K562 (cell line): ENCODE measurements at regions not wholly inside any gene's neighbourhood (a gene's known extent, or its start where the extent isn't known, plus 50 kb on each side); places are given as distances from the start of the nearest gene placed in this dataset.
"Not testable (repeated sequence)": the region's sequence is repeated elsewhere in the genome, so short reads cannot be mapped to it uniquely, and the experiment has no call there.

Source experiments
- ATAC-seq: fragments of 200-7000 bp; cut with Tn5 transposase; 3 replicates; pipeline ENCODE4 v1.9.1; 2020; ENCODE audit warnings: moderate library complexity
- BruUV-seq: library from RNA; stranded (reverse); fragments of 400-500 nt; replicated peaks from 2 replicates; lab custom pipeline; 2021; lab: Mats Ljungman, UMichigan
- CTCF ChIA-PET: fragments of 300-600 bp; formaldehyde crosslinking; extraction: SDS; loops from one replicate; lab custom pipeline; 2021; ENCODE audit warnings: low intra/inter-chr PET ratio; lab: Yijun Ruan, JAX
- POLR2A ChIA-PET: fragments of 300-600, 350-650 bp; sonication (Branson Sonifier 250); formaldehyde crosslinking; extraction: SDS; loops from one replicate; lab custom pipeline; 2021; ENCODE audit warnings: antibody characterized with exemption, inconsistent platforms; lab: Yijun Ruan, JAX
- DNase-seq, 4 experiments: peaks; one replicate each; pipeline versions ENCODE4 v3.0.0 to v3.0.0-alpha.2; 2011 to 2018; ENCODE audit warnings: low spot score in 3 of 4, mixed read lengths in 3 of 4; ENCODE audit errors: extremely low read depth in 1 of 4
- FAIRE-seq: peaks from 2 replicates; lab custom pipeline; 2011; peaks lifted over from hg19 to GRCh38; lab: Jason Lieb, UNC
- H2AFZ ChIP-seq: 2 replicates; pipeline ENCODE4 v1.6.0; 2011; ENCODE audit warnings: low read depth, low read length, control low read depth, inconsistent platforms
- H3K27ac ChIP-seq: fragments of 200-600 bp; 3 replicates; pipeline ENCODE4 v1.8.0; 2011; ENCODE audit warnings: low read depth, mild to moderate bottlenecking, control low read depth, inconsistent platforms, low read length, moderate library complexity, mixed read lengths; ENCODE audit errors: extremely low read depth
- H3K27me3 ChIP-seq, 2 experiments: fragments of 300-600 bp in 1 of 2; 2 replicates in 1 of 2; 3 replicates in 1 of 2; pipeline versions ENCODE4 v1.6.0 to v1.8.0; 2011; ENCODE audit warnings: inconsistent platforms in 2 of 2, low read length in 2 of 2, mild to moderate bottlenecking in 1 of 2, mixed read lengths in 1 of 2, moderate library complexity in 1 of 2; ENCODE audit not compliant: control insufficient read depth in 2 of 2, insufficient read depth in 2 of 2
- H3K36me3 ChIP-seq: fragments of 300-600 bp; 3 replicates; pipeline ENCODE4 v1.8.0; 2011; ENCODE audit warnings: mild to moderate bottlenecking, low read length, inconsistent platforms; ENCODE audit not compliant: control insufficient read depth, insufficient read depth
- H3K4me1 ChIP-seq, 2 experiments: fragments of 200-600 bp in 1 of 2; replicated peaks in 1 of 2; 2 replicates in 1 of 2; 3 replicates in 1 of 2; pipeline versions ENCODE4 v1.5.1 to v1.8.0; 2011; ENCODE audit warnings: inconsistent platforms in 2 of 2, low read length in 2 of 2, mild to moderate bottlenecking in 1 of 2, mixed read lengths in 1 of 2, moderate library complexity in 1 of 2; ENCODE audit not compliant: control insufficient read depth in 2 of 2, insufficient read depth in 2 of 2
- H3K4me2 ChIP-seq: 2 replicates; pipeline ENCODE4 v1.6.1; 2011; ENCODE audit warnings: low read length, control low read depth, inconsistent platforms, mixed read lengths; ENCODE audit not compliant: insufficient read depth
- H3K4me3 ChIP-seq: fragments of 200-600 bp; sonication (generic), shearing (Covaris generic); 2 replicates; pipeline ENCODE4 v1.5.1; 2016; ENCODE audit warnings: control low read depth, inconsistent platforms
- H3K79me2 ChIP-seq: fragments of 200-600 bp; 3 replicates; pipeline ENCODE4 v1.8.0; 2011; ENCODE audit warnings: low read length, inconsistent platforms; ENCODE audit not compliant: control insufficient read depth, insufficient read depth
- H3K9ac ChIP-seq, 2 experiments: 2 replicates each; pipeline versions ENCODE4 v1.6.0 to v1.6.1; 2011; ENCODE audit warnings: low read depth in 2 of 2, low read length in 2 of 2, control low read depth in 1 of 2, inconsistent platforms in 1 of 2, mild to moderate bottlenecking in 1 of 2, mixed read lengths in 1 of 2; ENCODE audit not compliant: insufficient read depth in 1 of 2
- H3K9me1 ChIP-seq: one replicate; pipeline ENCODE4 v1.6.0; 2011; ENCODE audit warnings: inconsistent platforms, mild to moderate bottlenecking, low read length, moderate library complexity; ENCODE audit not compliant: control insufficient read depth, insufficient read depth
- H3K9me3 ChIP-seq: replicated peaks from 2 replicates; pipeline ENCODE4 v1.5.1; 2011; ENCODE audit warnings: low read depth, low read length, inconsistent platforms; ENCODE audit not compliant: control insufficient read depth, insufficient read depth
- H4K20me1 ChIP-seq: replicated peaks from 2 replicates; pipeline ENCODE4 v1.6.1; 2011; ENCODE audit warnings: low read length, inconsistent platforms, mixed read lengths; ENCODE audit not compliant: control insufficient read depth, insufficient read depth
- ETV5 ChIP-seq: sonication (generic); formaldehyde crosslinking; IDR thresholded peaks from 2 replicates; pipeline ENCODE4 v1.4.0; 2020; ENCODE audit warnings: low read depth, mild to moderate bottlenecking, missing genetic modification reagents
- EWSR1 ChIP-seq: fragments of 450-650 bp; IDR thresholded peaks from 2 replicates; pipeline ENCODE4 v1.6.1; 2018; ENCODE audit warnings: borderline replicate concordance, mild to moderate bottlenecking, low read depth, moderate library complexity; ENCODE audit not compliant: partially characterized antibody
- GABPA ChIP-seq: fragments of 200-800 bp; sonication (Bioruptor generic); conservative IDR thresholded peaks from 2 replicates; pipeline ENCODE4 v1.6.1; 2016; ENCODE audit warnings: low read depth, missing genetic modification characterization, missing compliant biosample characterization
- KDM2B ChIP-seq: fragments of 250-450 bp; sonication (Bioruptor Pico); IDR thresholded peaks from 2 replicates; pipeline ENCODE4 v1.8.0; 2021; ENCODE audit warnings: mild to moderate bottlenecking, moderate library complexity
- NR2C2 ChIP-seq, 2 experiments: fragments of 200-800 bp in 1 of 2; sonication (Bioruptor generic) in 1 of 2; sonication (generic) in 1 of 2; formaldehyde crosslinking in 1 of 2; IDR thresholded peaks; 2 replicates each; pipeline versions ENCODE4 v1.6.1 to v1.8.0; 2016 to 2022; ENCODE audit warnings: mild to moderate bottlenecking in 1 of 2, missing compliant biosample characterization in 1 of 2, missing genetic modification characterization in 1 of 2, missing genetic modification reagents in 1 of 2
- NUFIP1 ChIP-seq: fragments of 450-650 bp; IDR thresholded peaks from 2 replicates; pipeline ENCODE4 v1.6.1; 2018; ENCODE audit not compliant: partially characterized antibody
- TARDBP ChIP-seq: fragments of 450-650 bp; IDR thresholded peaks from 2 replicates; pipeline ENCODE4 v1.6.1; 2016
- TBP ChIP-seq: optimal IDR thresholded peaks from 2 replicates; pipeline ENCODE3; 2011; ENCODE audit warnings: low read depth, low read length, improper control_type of control experiment
- WGBS: fragments of 100-300 bp; shearing (Covaris generic); methylation state at CpG from one replicate; pipeline ENCODE4 v1.1.6; 2016; ENCODE audit warnings: low coverage, mixed read lengths; ENCODE audit not compliant: insufficient coverage; ENCODE audit errors: missing lambda C conversion rate; 5-methylcytosine and 5-hydroxymethylcytosine counted together
- in situ Hi-C: fragments of 300-500 bp; cut with MboI; formaldehyde crosslinking; loops from 4 replicates; pipeline ENCODE4 v1.15.0; 2018; ENCODE audit warnings: inconsistent platforms, mixed read lengths
- intact Hi-C: fragments of 100-400 bp; cut with micrococcal nuclease; formaldehyde crosslinking; loops from 2 replicates; pipeline ENCODE4 v1.14.2; 2022
- TF ChIP-seq, protein P1 (sequence below): IDR thresholded peaks from 2 replicates; pipeline ENCODE4 v1.6.1; 2016; ENCODE audit warnings: missing genetic modification characterization, missing compliant biosample characterization
- TF ChIP-seq, protein P2 (sequence below): sonication (generic); formaldehyde crosslinking; IDR thresholded peaks from 2 replicates; pipeline ENCODE4 v1.8.0; 2022; ENCODE audit warnings: missing genetic modification reagents, mild to moderate bottlenecking, borderline replicate concordance

GRCh38 chr10:30706189-30706588, 76.6 kb upstream of the LYZL2 start:
- no CpG with 5 or more reads among the region's 1 CpG for WGBS
- in situ Hi-C loops, FAIRE-seq, ATAC-seq, H3K9ac ChIP-seq, CTCF ChIA-PET, intact Hi-C loops, DNase-seq, H3K4me1 ChIP-seq, H3K27ac ChIP-seq, BruUV-seq, H3K9me3 ChIP-seq, H3K79me2 ChIP-seq, H3K4me3 ChIP-seq, POLR2A ChIA-PET, H3K9me1 ChIP-seq, H4K20me1 ChIP-seq, H3K36me3 ChIP-seq, H3K4me2 ChIP-seq, H2AFZ ChIP-seq: not testable (repeated sequence)
- peaks cover 20 to 40% of the 10 kb centered on the region in 2 experiments for H3K27me3 ChIP-seq
- TF ChIP-seq, protein P1, sequence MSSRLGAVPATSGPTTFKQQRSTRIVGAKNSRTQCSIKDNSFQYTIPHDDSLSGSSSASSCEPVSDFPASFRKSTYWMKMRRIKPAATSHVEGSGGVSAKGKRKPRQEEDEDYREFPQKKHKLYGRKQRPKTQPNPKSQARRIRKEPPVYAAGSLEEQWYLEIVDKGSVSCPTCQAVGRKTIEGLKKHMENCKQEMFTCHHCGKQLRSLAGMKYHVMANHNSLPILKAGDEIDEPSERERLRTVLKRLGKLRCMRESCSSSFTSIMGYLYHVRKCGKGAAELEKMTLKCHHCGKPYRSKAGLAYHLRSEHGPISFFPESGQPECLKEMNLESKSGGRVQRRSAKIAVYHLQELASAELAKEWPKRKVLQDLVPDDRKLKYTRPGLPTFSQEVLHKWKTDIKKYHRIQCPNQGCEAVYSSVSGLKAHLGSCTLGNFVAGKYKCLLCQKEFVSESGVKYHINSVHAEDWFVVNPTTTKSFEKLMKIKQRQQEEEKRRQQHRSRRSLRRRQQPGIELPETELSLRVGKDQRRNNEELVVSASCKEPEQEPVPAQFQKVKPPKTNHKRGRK (tag): peak; percentile 79

DNA sequence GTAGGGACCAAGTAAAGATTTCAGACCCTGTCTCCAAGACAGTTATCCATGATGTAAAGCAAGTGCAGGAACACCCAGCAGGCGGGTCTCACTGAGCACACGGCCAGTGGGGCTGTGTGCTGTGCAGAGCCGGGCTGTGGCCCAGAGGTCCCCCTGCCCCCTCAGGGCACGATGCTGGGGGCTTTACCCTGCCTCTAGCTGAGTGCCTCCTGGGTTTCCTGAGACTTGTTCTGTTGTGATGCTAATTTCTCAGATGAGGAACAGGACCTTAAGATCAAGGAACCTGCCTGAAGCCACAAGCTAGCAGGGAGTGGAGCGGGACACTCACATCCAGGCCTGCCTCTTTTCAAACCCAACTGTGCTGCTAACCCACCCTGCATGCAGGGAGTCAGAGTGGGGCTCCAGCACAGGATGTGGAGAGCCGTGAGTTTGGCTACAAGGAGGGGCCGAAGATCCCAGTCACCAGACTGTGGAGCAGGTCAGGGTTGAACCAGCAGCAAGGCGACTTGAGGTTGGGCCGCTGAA, 76.1 kb upstream of the LYZL2 start:
- CTCF ChIA-PET: no interaction called here
- Histone ChIP-seq H3K9me1 (no peaks in the 10 kb centered on the region), H2AFZ (no peak overlapping the region), H3K9me3 (no peaks in the 10 kb centered on the region), H3K9ac (no peak overlapping the region), H3K36me3 (no peaks in the 10 kb centered on the region), H3K27me3 (peaks cover 20 to 40% of the 10 kb centered on the region in 2 experiments), H4K20me1 (no peaks in the 10 kb centered on the region), H3K79me2 (no peaks in the 10 kb centered on the region), H3K27ac (no peak overlapping the region), H3K4me2 (no peak overlapping the region), H3K4me3 (no peak overlapping the region), H3K4me1 (no peaks in the 10 kb centered on the region; a peak in 2 of 5 replicates)
- DNase-seq: no peak
- BruUV-seq: no TSS peak
- POLR2A ChIA-PET: no interaction called here
- intact Hi-C loops (no loop called here), in situ Hi-C loops (no loop called here)
- FAIRE-seq: no peak
- TF ChIP-seq NR2C2 (CRISPR knock-in tag; IDR thresholded peaks at IDR 0.05) (no peak), NR2C2 (tag; IDR thresholded peaks at IDR 0.05) (no peak), ETV5 (CRISPR knock-in tag) (no peak), TBP (no peak), KDM2B (CRISPR knock-in tag) (no peak), EWSR1 (no peak), NUFIP1 (no peak), TARDBP (no peak), GABPA (tag) (no peak)
- TF ChIP-seq, protein P2, sequence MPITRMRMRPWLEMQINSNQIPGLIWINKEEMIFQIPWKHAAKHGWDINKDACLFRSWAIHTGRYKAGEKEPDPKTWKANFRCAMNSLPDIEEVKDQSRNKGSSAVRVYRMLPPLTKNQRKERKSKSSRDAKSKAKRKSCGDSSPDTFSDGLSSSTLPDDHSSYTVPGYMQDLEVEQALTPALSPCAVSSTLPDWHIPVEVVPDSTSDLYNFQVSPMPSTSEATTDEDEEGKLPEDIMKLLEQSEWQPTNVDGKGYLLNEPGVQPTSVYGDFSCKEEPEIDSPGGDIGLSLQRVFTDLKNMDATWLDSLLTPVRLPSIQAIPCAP: no peak
- no peak for ATAC-seq
- 1% methylated on average over 9 of the region's 9 CpGs for WGBS
